ENCODE measurements at regions not wholly inside any gene's neighbourhood (a gene's known extent, or its start where the extent isn't known, plus 50 kb on each side); places are given as distances from the start of the nearest gene placed in this dataset.

GRCh38 chr5:74991522-74991921 lies 60.8 kb downstream of the GCNT4 start:
- H3K4me1 Mint-ChIP-seq (ENCODE audit: unreplicated experiment), result no peaks in the 10 kb centered on the region

GRCh38 chr5:74990194-74990593 lies 62.2 kb downstream of the GCNT4 start:
- H3K27me3 Mint-ChIP-seq (ENCODE audit: unreplicated experiment), result no peaks in the 10 kb centered on the region
- no peak overlapping the region for H3K4me3 Mint-ChIP-seq (ENCODE audit: unreplicated experiment)
- H3K36me3 Mint-ChIP-seq (ENCODE audit: low read depth, unreplicated experiment), result no peaks in the 10 kb centered on the region
- no peak for DNase-seq (ENCODE audit: low spot score)
- no peak overlapping the region for H3K27ac Mint-ChIP-seq (ENCODE audit: unreplicated experiment)
- no peaks in the 10 kb centered on the region for H3K9me3 Mint-ChIP-seq (ENCODE audit: unreplicated experiment)
- no peak for TF ChIP-seq CTCF (IDR thresholded peaks at IDR 0.05; ENCODE audit: unreplicated experiment)
- no peaks in the 10 kb centered on the region for H3K4me1 Mint-ChIP-seq (ENCODE audit: unreplicated experiment)

More at GRCh38 chr5:74991522-74991921, 60.8 kb downstream of the GCNT4 start:
- Mint-ChIP-seq H3K27me3 (ENCODE audit: unreplicated experiment) (no peaks in the 10 kb centered on the region), H3K27ac (ENCODE audit: unreplicated experiment) (no peak overlapping the region), H3K4me3 (ENCODE audit: unreplicated experiment) (no peak overlapping the region), H3K9me3 (ENCODE audit: unreplicated experiment) (no peaks in the 10 kb centered on the region), H3K36me3 (ENCODE audit: low read depth, unreplicated experiment) (no peaks in the 10 kb centered on the region)
- no peak for DNase-seq (ENCODE audit: low spot score)
- TF ChIP-seq CTCF (IDR thresholded peaks at IDR 0.05; ENCODE audit: unreplicated experiment), result no peak

- no peaks in the 10 kb centered on the region for H3K36me3 Mint-ChIP-seq (ENCODE audit: low read depth, unreplicated experiment)
- no peak overlapping the region for H3K4me3 Mint-ChIP-seq (ENCODE audit: unreplicated experiment)
- H3K27ac Mint-ChIP-seq (ENCODE audit: unreplicated experiment), result no peak overlapping the region
- DNase-seq (ENCODE audit: low spot score), result no peak
- H3K27me3 Mint-ChIP-seq (ENCODE audit: unreplicated experiment), result no peaks in the 10 kb centered on the region
- peak; percentile 24 for TF ChIP-seq CTCF (IDR thresholded peaks at IDR 0.05; ENCODE audit: unreplicated experiment)
- no peaks in the 10 kb centered on the region for H3K4me1 Mint-ChIP-seq (ENCODE audit: unreplicated experiment)
- H3K9me3 Mint-ChIP-seq (ENCODE audit: unreplicated experiment), result no peaks in the 10 kb centered on the region
Observed at GRCh38 chr5:74988273-74988983, 63.9 kb downstream of the GCNT4 start.

- H3K27ac Mint-ChIP-seq (ENCODE audit: unreplicated experiment), result no peak overlapping the region
- H3K36me3 Mint-ChIP-seq (ENCODE audit: low read depth, unreplicated experiment), result no peaks in the 10 kb centered on the region
- H3K4me3 Mint-ChIP-seq (ENCODE audit: unreplicated experiment), result no peak overlapping the region
- H3K4me1 Mint-ChIP-seq (ENCODE audit: unreplicated experiment), result no peaks in the 10 kb centered on the region
- H3K9me3 Mint-ChIP-seq (ENCODE audit: unreplicated experiment), result no peaks in the 10 kb centered on the region
- TF ChIP-seq CTCF (IDR thresholded peaks at IDR 0.05; ENCODE audit: unreplicated experiment), result no peak
- H3K27me3 Mint-ChIP-seq (ENCODE audit: unreplicated experiment), result no peaks in the 10 kb centered on the region
- DNase-seq (ENCODE audit: low spot score), result no peak
Observed at GRCh38 chr5:74978345-74978744, 74.0 kb downstream of the GCNT4 start.

GRCh38 chr5:74977471-74977870 lies 74.9 kb downstream of the GCNT4 start:
- DNase-seq (ENCODE audit: low spot score), result no peak
- no peaks in the 10 kb centered on the region for H3K9me3 Mint-ChIP-seq (ENCODE audit: unreplicated experiment)
- H3K27ac Mint-ChIP-seq (ENCODE audit: unreplicated experiment), result no peak overlapping the region
- TF ChIP-seq CTCF (IDR thresholded peaks at IDR 0.05; ENCODE audit: unreplicated experiment), result no peak
- no peak overlapping the region for H3K4me3 Mint-ChIP-seq (ENCODE audit: unreplicated experiment)
- no peaks in the 10 kb centered on the region for H3K4me1 Mint-ChIP-seq (ENCODE audit: unreplicated experiment)
- H3K36me3 Mint-ChIP-seq (ENCODE audit: low read depth, unreplicated experiment), result no peaks in the 10 kb centered on the region
- no peaks in the 10 kb centered on the region for H3K27me3 Mint-ChIP-seq (ENCODE audit: unreplicated experiment)
